ENCODE measurements at regions not wholly inside any gene's neighbourhood (a gene's known extent, or its start where the extent isn't known, plus 50 kb on each side); places are given as distances from the start of the nearest gene placed in this dataset.

- H3K27me3 ChIP-seq = no peaks in the 10 kb centered on the region
- H3K9me3 ChIP-seq = no peaks in the 10 kb centered on the region
- intact Hi-C loops (cut with DNase I) = no loop called here
- no peak overlapping the region for H3K27ac ChIP-seq
- no peaks in the 10 kb centered on the region for H3K36me3 ChIP-seq
- TF ChIP-seq CTCF (IDR thresholded peaks at IDR 0.05) = no peak
- no peaks in the 10 kb centered on the region for H3K4me1 ChIP-seq
- DNase-seq (no peak), ATAC-seq (no peak)
- H3K4me3 ChIP-seq = no peak overlapping the region
These were observed 224.7 kb upstream of the ASIC2 start for GRCh38 chr17:33517746-33518145.

GRCh38 chr17:33519692-33520091 lies 226.6 kb upstream of the ASIC2 start:
- intact Hi-C loops (cut with DNase I) = no loop called here
- no peak for DNase-seq
- no peak for TF ChIP-seq CTCF (IDR thresholded peaks at IDR 0.05)
- H3K27me3 ChIP-seq = no peaks in the 10 kb centered on the region
- no peak overlapping the region for H3K27ac ChIP-seq
- no peaks in the 10 kb centered on the region for H3K36me3 ChIP-seq
- H3K9me3 ChIP-seq = no peaks in the 10 kb centered on the region
- H3K4me3 ChIP-seq = no peak overlapping the region
- no peaks in the 10 kb centered on the region for H3K4me1 ChIP-seq
- ATAC-seq = no peak

GRCh38 chr17:33520426-33521330 lies 227.6 kb upstream of the ASIC2 start:
- peak; percentile 64 to 66 for TF ChIP-seq CTCF (IDR thresholded peaks at IDR 0.05)
- DNase-seq = peak in 1 of 4 donors; percentile 45
- H3K27me3 ChIP-seq = no peaks in the 10 kb centered on the region
- H3K4me1 ChIP-seq = no peaks in the 10 kb centered on the region
- no peaks in the 10 kb centered on the region for H3K9me3 ChIP-seq
- no peak overlapping the region for H3K4me3 ChIP-seq
- no peak overlapping the region for H3K27ac ChIP-seq
- ATAC-seq = peak; percentile 73
- no peaks in the 10 kb centered on the region for H3K36me3 ChIP-seq
- intact Hi-C loops (cut with DNase I) = no loop called here

GRCh38 chr17:33521784-33522183 lies 228.7 kb upstream of the ASIC2 start:
- no peak overlapping the region for H3K4me3 ChIP-seq
- H3K4me1 ChIP-seq = no peaks in the 10 kb centered on the region
- H3K36me3 ChIP-seq = no peaks in the 10 kb centered on the region
- no peaks in the 10 kb centered on the region for H3K9me3 ChIP-seq
- TF ChIP-seq CTCF (IDR thresholded peaks at IDR 0.05) = peak in 1 of 2 donors; percentile 22
- ATAC-seq (no peak), DNase-seq (no peak)
- no peak overlapping the region for H3K27ac ChIP-seq
- intact Hi-C loops (cut with DNase I) = no loop called here
- no peaks in the 10 kb centered on the region for H3K27me3 ChIP-seq

- ATAC-seq = no peak
- intact Hi-C loops (cut with DNase I) = no loop called here
- no peaks in the 10 kb centered on the region for H3K27me3 ChIP-seq
These were observed 229.5 kb upstream of the ASIC2 start for GRCh38 chr17:33522623-33523022.

More at GRCh38 chr17:33522623-33523022, 229.5 kb upstream of the ASIC2 start:
- no peak for DNase-seq
- no peak for TF ChIP-seq CTCF (IDR thresholded peaks at IDR 0.05)
- Histone ChIP-seq H3K9me3 (peaks cover 0 to 7% of the 10 kb centered on the region in 2 donors), H3K4me1 (no peaks in the 10 kb centered on the region), H3K36me3 (no peaks in the 10 kb centered on the region), H3K27ac (no peak overlapping the region), H3K4me3 (no peak overlapping the region)

All from left lung (tissue), 4 donors.